Stomach (tissue), 8 donors: ENCODE measurements at regions not wholly inside any gene's neighbourhood (a gene's known extent, or its start where the extent isn't known, plus 50 kb on each side); places are given as distances from the start of the nearest gene placed in this dataset.
A peak's percentile ranks its signal among the peaks of the same experiment; 100 is the strongest.

Source experiments
- DNase-seq, 2 donors: peaks; one replicate each; pipeline versions ENCODE4 v3.0.0 to v3.0.0-alpha.2; 2013 to 2019
- H3K27ac ChIP-seq, 5 donors: fragments of 200-600 bp in 4 of 5; sonication (generic) in 4 of 5; one replicate each; pipeline ENCODE4 v1.5.1; 2013 to 2019; ENCODE audit warnings: mild to moderate bottlenecking in 1 of 5, moderate library complexity in 1 of 5
- H3K27me3 ChIP-seq, 3 donors: fragments of 200-600 bp; sonication (generic); one replicate each; pipeline ENCODE4 v1.5.1; 2017 to 2019; ENCODE audit warnings: mixed run types in 1 of 3
- H3K36me3 ChIP-seq, 4 donors: fragments of 200-600 bp; sonication (generic); 1 replicate in 3 of 4; 2 replicates in 1 of 4; pipeline ENCODE4 v1.5.1; 2016 to 2019
- H3K4me1 ChIP-seq, 4 donors: fragments of 200-600 bp; sonication (generic); one replicate each; pipeline ENCODE4 v1.5.1; 2016 to 2019
- H3K4me3 ChIP-seq, 4 donors: fragments of 200-600 bp; sonication (generic) in 3 of 4; one replicate each; pipeline ENCODE4 v1.5.1; 2016 to 2019; ENCODE audit warnings: mild to moderate bottlenecking in 1 of 4
- H3K9me3 ChIP-seq, 4 donors: fragments of 200-600 bp; sonication (generic); one replicate each; pipeline ENCODE4 v1.5.1; 2016 to 2019
- CTCF ChIP-seq, 7 experiments: fragments of 450-650 bp in 4 of 7; fragments of 200-600 bp in 3 of 7; sonication (generic) in 3 of 7; IDR thresholded peaks; one replicate each; pipeline ENCODE4 v1.5.1; 2016 to 2019; ENCODE audit warnings: antibody characterized with exemption in 7 of 7, control low read depth in 2 of 7, mild to moderate bottlenecking in 1 of 7
- EP300 ChIP-seq: sonication (generic); formaldehyde crosslinking; IDR thresholded peaks from one replicate; pipeline ENCODE4 v1.6.1; 2017; ENCODE audit warnings: antibody characterized with exemption
- POLR2A ChIP-seq, 4 donors: fragments of 450-650 bp; IDR thresholded peaks; one replicate each; pipeline ENCODE4 v1.6.1; 2016; ENCODE audit warnings: antibody characterized with exemption in 4 of 4, control low read depth in 2 of 4, mild to moderate bottlenecking in 1 of 4, moderate library complexity in 1 of 4
- POLR2AphosphoS5 ChIP-seq, 3 donors: sonication (generic); formaldehyde crosslinking; IDR thresholded peaks; one replicate each; pipeline ENCODE4 v1.6.1; 2016; ENCODE audit warnings: antibody characterized with exemption in 3 of 3
- WGBS, 5 donors: extraction: QIAGEN DNeasy Blood & Tissue Kit in 3 of 5; methylation state at CpG; one replicate each; pipeline versions ENCODE4 v1.1.5 to v1.1.7; 2013 to 2018; 5-methylcytosine and 5-hydroxymethylcytosine counted together
- intact Hi-C: fragments of 100-400 bp; cut with DNase I; formaldehyde crosslinking; loops from one replicate; pipeline ENCODE4 v1.15.1; 2023; ENCODE audit warnings: low total_unique reads
- donor health status: healthy with polysubstance abuse.
- donor health status: Bipolar disorder and iron deficiency.
- donor health status: healthy.

DNA sequence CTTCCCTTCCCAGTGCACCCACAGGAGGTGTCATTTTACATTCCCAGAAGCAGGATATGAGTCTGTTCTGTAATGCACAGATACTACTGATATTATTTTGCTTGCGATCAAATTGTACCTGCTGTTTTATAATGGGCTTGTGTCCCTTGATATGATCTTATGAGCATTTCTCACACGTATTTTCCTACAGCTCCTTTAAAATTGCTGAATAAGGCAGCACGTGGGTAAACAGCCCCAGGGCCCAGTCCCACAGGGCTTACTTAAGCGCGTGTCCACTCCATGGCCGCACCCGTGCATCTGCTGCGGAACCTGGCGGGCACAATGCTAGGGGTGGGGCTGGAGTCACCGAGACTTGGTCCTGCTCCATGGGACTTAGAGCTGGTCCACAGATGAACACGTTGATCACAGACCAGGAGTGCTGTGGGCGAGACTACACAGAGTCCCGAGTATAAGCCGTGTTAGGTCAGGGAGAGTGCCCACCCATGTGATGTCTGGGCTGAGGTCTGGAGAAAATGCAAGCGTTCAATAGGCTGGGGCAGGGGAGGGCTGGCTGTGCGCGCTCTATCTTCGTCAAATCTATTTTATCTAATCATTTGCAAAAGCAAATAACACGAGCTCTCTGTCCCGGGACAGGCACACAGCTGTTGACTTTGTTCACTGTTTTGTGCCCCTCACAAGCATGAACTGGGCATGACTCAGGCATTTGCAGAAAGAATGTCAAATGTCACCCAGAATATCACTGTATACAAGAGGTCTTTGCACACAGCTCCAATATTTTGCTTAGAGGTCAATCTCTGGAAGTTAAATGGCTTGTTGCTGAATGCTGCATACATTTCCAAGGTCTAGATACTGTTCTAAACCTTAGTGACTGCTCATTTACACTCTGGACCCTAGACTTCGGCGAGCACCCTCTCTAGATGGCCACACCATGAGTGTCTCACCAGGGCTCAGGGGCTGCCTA, 119.3 kb downstream of the CRYAA start:
- WGBS, 5 donors, result 30 to 53% (median 41%) methylated on average over 22 of the region's 22 CpGs
- intact Hi-C loops, result no loop called here
- Histone ChIP-seq H3K9me3 (peaks cover 0 to 12% (median 7%) of the 10 kb centered on the region in 4 donors), H3K36me3 (no peaks in the 10 kb centered on the region), H3K4me1 (peaks cover 8 to 19% (median 15%) of the 10 kb centered on the region in 4 donors), H3K27ac (peak overlapping the region; percentile 81 to 84 (median 82)), H3K4me3 (no peak overlapping the region), H3K27me3 (peaks cover 0 to 11% (median 0%) of the 10 kb centered on the region in 3 donors)
- TF ChIP-seq CTCF (IDR thresholded peaks at IDR 0.05), result no peak
- peak in 2 of 3 donors; percentile 57 to 69 for TF ChIP-seq POLR2AphosphoS5 (IDR thresholded peaks at IDR 0.05)
- no peak for TF ChIP-seq EP300
- TF ChIP-seq POLR2A (IDR thresholded peaks at IDR 0.05), result no peak
- peak; percentile 84 to 89 for DNase-seq

DNA sequence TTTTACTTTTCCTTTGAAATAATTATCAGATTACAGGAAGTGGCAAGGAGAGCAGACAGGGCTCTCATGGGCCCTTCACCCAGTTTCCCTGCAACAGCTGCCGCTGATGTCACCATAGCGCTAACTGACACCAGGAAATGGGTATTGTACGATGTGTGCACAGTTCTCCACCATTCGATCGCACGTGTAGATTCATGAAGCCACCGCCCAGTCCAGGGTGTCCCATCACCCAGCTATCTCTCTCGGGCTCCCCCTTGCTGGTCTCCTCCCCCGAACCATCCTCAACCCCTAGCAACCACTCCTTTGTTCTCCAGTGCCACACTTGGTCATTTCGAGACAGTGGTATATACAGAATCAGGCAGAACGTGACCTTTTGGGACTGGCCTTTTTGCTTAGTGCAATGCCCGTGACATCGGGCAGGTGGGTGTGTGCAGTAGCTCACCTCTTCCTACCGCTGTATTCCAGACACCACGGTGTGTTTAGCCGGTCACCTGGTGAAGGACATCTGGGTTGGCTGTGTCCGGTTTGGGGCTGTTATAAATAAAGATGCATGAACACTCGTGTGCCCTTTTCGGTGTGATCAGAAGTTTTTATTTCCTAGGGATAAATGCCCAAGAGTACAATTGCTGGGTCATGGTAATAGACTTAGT, 118.4 kb downstream of the CRYAA start:
- H3K36me3 ChIP-seq, result no peaks in the 10 kb centered on the region
- intact Hi-C loops, result no loop called here

DNA sequence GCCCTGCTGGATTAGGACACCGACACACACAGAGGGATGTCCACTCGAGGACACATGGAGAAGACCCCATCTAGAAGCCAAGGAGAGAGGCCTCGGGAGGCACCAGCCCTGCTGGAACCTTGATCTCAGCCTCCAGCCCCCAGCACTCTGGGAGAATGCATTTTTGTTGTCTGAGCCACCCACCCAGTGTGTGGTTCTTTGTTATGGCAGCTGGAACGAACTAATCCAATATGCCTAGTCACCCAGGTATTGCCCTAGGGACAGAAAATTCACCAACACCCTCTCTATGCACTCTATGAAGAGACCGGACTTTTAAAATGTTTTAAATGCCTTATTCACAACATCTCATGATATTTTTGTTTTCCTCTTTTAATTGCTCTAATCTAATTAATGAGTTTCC, 117.4 kb downstream of the CRYAA start:
- intact Hi-C loops, result no loop called here
- Histone ChIP-seq H3K9me3 (peaks cover 0 to 12% (median 7%) of the 10 kb centered on the region in 4 donors), H3K4me3 (no peak overlapping the region), H3K36me3 (no peaks in the 10 kb centered on the region), H3K4me1 (peaks cover 12 to 19% (median 15%) of the 10 kb centered on the region in 4 donors), H3K27me3 (peaks cover 0 to 7% (median 0%) of the 10 kb centered on the region in 3 donors), H3K27ac (peak overlapping the region in 2 of 5 donors; percentile 83 to 84)
- TF ChIP-seq CTCF (IDR thresholded peaks at IDR 0.05) (no peak), POLR2AphosphoS5 (IDR thresholded peaks at IDR 0.05) (no peak), EP300 (no peak), POLR2A (IDR thresholded peaks at IDR 0.05) (no peak)
- DNase-seq, result no peak
- 75 to 96% (median 91%) methylated on average over 5 of the region's 5 CpGs for whole genome bisulfite sequencing, 5 donors

More for the DNA sequence above, 118.4 kb downstream of the CRYAA start:
- Histone ChIP-seq H3K27ac (peak overlapping the region; percentile 74 to 84 (median 81)), H3K4me3 (no peak overlapping the region), H3K27me3 (peaks cover 0 to 11% (median 0%) of the 10 kb centered on the region in 3 donors), H3K4me1 (peaks cover 10 to 19% (median 15%) of the 10 kb centered on the region in 4 donors), H3K9me3 (peaks cover 0 to 12% (median 7%) of the 10 kb centered on the region in 4 donors)
- WGBS, 5 donors, result 58 to 76% (median 66%) methylated on average over 19 of the region's 19 CpGs
- DNase-seq, result peak; percentile 44 to 87
- TF ChIP-seq POLR2AphosphoS5 (IDR thresholded peaks at IDR 0.05), result peak in 1 of 3 donors; percentile 43
- no peak for TF ChIP-seq EP300
- no peak for TF ChIP-seq CTCF (IDR thresholded peaks at IDR 0.05)
- no peak for TF ChIP-seq POLR2A (IDR thresholded peaks at IDR 0.05)

- WGBS, 5 donors, result 93 to 98% (median 96%) methylated on average over 3 of the region's 3 CpGs
- Histone ChIP-seq H3K27ac (no peak overlapping the region), H3K9me3 (peaks cover 0 to 7% (median 6%) of the 10 kb centered on the region in 4 donors), H3K36me3 (no peaks in the 10 kb centered on the region), H3K4me1 (peaks cover 12 to 19% (median 15%) of the 10 kb centered on the region in 4 donors), H3K4me3 (no peak overlapping the region), H3K27me3 (no peaks in the 10 kb centered on the region)
- intact Hi-C loops, result no loop called here
- TF ChIP-seq EP300, result no peak
- TF ChIP-seq POLR2A (IDR thresholded peaks at IDR 0.05), result no peak
- no peak for TF ChIP-seq POLR2AphosphoS5 (IDR thresholded peaks at IDR 0.05)
- TF ChIP-seq CTCF (IDR thresholded peaks at IDR 0.05), result no peak
- no peak for DNase-seq
These were observed 115.9 kb downstream of the CRYAA start for GRCh38 chr21:43284700-43285099.
